Prostate gland (tissue), 2 donors: ENCODE measurements at regions not wholly inside any gene's neighbourhood (a gene's known extent, or its start where the extent isn't known, plus 50 kb on each side); places are given as distances from the start of the nearest gene placed in this dataset.

ENCODE experiments used
- DNase-seq: peaks from one replicate; pipeline ENCODE4 v3.0.0-alpha.2; 2019; ENCODE audit warnings: low spot score
- H3K27ac ChIP-seq, 2 donors: fragments of 200-600 bp; sonication (generic); 2 replicates each; pipeline ENCODE4 v1.5.1; 2017 to 2019
- H3K27me3 ChIP-seq: fragments of 200-600 bp; sonication (generic); replicated peaks from 2 replicates; pipeline ENCODE4 v1.5.1; 2019; ENCODE audit not compliant: insufficient read depth
- H3K36me3 ChIP-seq, 2 donors: fragments of 200-600 bp; sonication (generic); 1 replicate in 1 of 2; 2 replicates in 1 of 2; pipeline versions ENCODE4 v1.5.1 to v1.8.1; 2017 to 2019
- H3K4me1 ChIP-seq: fragments of 200-600 bp; sonication (generic); replicated peaks from 2 replicates; pipeline ENCODE4 v1.5.1; 2019
- H3K4me3 ChIP-seq, 2 donors: fragments of 200-600 bp; sonication (generic); 2 replicates each; pipeline ENCODE4 v1.5.1; 2017 to 2019
- H3K9me3 ChIP-seq: fragments of 200-600 bp; sonication (generic); 2 replicates; pipeline ENCODE4 v1.5.1; 2017
- POLR2A ChIP-seq: fragments of 450-650 bp; IDR thresholded peaks from one replicate; pipeline ENCODE4 v1.6.1; 2016; ENCODE audit warnings: antibody characterized with exemption, mild to moderate bottlenecking
- POLR2AphosphoS5 ChIP-seq: sonication (generic); formaldehyde crosslinking; IDR thresholded peaks from one replicate; pipeline ENCODE4 v1.6.1; 2017; ENCODE audit warnings: antibody characterized with exemption
- WGBS: methylation state at CpG from one replicate; pipeline ENCODE4 v1.1.5; 2018; 5-methylcytosine and 5-hydroxymethylcytosine counted together
- intact Hi-C: fragments of 100-400 bp; cut with DNase I; formaldehyde crosslinking; loops from one replicate; pipeline ENCODE4 v1.14.2; 2022
- TF ChIP-seq, protein P1 (sequence below), 4 experiments: fragments of 200-600 bp in 2 of 4; fragments of 450-650 bp in 2 of 4; sonication (generic) in 2 of 4; IDR thresholded peaks; 1 replicate in 3 of 4; 2 replicates in 1 of 4; pipeline ENCODE4 v1.5.1; 2016 to 2019; ENCODE audit warnings: antibody characterized with exemption in 4 of 4, mild to moderate bottlenecking in 2 of 4, moderate library complexity in 2 of 4

DNA sequence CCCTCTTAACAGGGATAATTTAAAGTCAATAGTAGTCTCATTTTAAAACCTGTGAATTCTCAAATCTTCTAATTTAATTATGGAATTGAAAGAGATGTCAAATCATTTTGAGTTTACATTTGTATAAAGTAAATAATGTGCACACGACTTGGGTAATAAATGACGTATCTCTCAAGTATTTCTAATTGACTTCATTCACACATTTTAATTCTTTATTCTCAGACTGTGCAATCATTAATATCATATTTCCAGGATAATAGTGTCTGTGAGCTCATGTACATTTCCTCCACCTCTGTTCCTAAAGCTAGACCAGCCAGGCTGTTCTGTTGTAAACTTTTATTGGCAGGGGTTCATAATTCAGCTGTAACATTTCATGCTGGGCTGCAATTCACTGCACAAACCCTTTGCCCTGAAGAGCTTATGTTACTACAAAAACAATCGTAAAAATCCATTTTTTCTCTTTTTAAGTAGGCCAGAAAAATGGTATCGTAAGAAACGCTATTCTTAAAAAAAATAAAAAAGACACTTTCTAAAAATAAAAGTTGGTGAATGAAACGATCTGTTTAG lies 1103.1 kb upstream of the TENM3 start:
- 10% methylated on average over 6 of the region's 6 CpGs for WGBS
- no peaks in the 10 kb centered on the region for H3K9me3 ChIP-seq
- no peaks in the 10 kb centered on the region for H3K36me3 ChIP-seq
- H3K4me1 ChIP-seq = no peaks in the 10 kb centered on the region
- TF ChIP-seq POLR2A (no peak), POLR2AphosphoS5 (no peak)
- TF ChIP-seq, protein P1, sequence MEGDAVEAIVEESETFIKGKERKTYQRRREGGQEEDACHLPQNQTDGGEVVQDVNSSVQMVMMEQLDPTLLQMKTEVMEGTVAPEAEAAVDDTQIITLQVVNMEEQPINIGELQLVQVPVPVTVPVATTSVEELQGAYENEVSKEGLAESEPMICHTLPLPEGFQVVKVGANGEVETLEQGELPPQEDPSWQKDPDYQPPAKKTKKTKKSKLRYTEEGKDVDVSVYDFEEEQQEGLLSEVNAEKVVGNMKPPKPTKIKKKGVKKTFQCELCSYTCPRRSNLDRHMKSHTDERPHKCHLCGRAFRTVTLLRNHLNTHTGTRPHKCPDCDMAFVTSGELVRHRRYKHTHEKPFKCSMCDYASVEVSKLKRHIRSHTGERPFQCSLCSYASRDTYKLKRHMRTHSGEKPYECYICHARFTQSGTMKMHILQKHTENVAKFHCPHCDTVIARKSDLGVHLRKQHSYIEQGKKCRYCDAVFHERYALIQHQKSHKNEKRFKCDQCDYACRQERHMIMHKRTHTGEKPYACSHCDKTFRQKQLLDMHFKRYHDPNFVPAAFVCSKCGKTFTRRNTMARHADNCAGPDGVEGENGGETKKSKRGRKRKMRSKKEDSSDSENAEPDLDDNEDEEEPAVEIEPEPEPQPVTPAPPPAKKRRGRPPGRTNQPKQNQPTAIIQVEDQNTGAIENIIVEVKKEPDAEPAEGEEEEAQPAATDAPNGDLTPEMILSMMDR (IDR thresholded peaks at IDR 0.05) = no peak
- no peaks in the 10 kb centered on the region for H3K27me3 ChIP-seq
- no peak overlapping the region for H3K4me3 ChIP-seq
- intact Hi-C loops = loop anchor here (5.0 to 10.0 kb wide), 2 partner anchors 395 to 1667 kb away; no protein-coding TSS in a partner anchor
- no peak overlapping the region for H3K27ac ChIP-seq
- DNase-seq = no peak

GRCh38 chr4:181143250-181143854 lies 1099.8 kb upstream of the TENM3 start:
- Histone ChIP-seq H3K27ac (no peak overlapping the region), H3K36me3 (no peaks in the 10 kb centered on the region), H3K9me3 (no peaks in the 10 kb centered on the region), H3K27me3 (no peaks in the 10 kb centered on the region), H3K4me3 (no peak overlapping the region), H3K4me1 (no peaks in the 10 kb centered on the region)
- intact Hi-C loops = loop anchor here (5.0 to 10.0 kb wide), 2 partner anchors 391 to 1664 kb away; no protein-coding TSS in a partner anchor
- WGBS = 4% methylated on average over 7 of the region's 7 CpGs
- TF ChIP-seq POLR2A (no peak), POLR2AphosphoS5 (no peak)
- TF ChIP-seq, protein P1 (IDR thresholded peaks at IDR 0.05) = peak; percentile 69 to 96 (median 78)
- DNase-seq = peak; percentile 65

GRCh38 chr4:181146051-181146450 lies 1097.2 kb upstream of the TENM3 start:
- intact Hi-C loops = loop anchor here (10.0 kb wide), 1 partner anchor 389 kb away; no protein-coding TSS in a partner anchor
- 60% methylated on average over 1 of the region's 1 CpG for WGBS
- H3K4me1 ChIP-seq = no peaks in the 10 kb centered on the region
- no peak overlapping the region for H3K4me3 ChIP-seq
- no peak for TF ChIP-seq POLR2A
- TF ChIP-seq, protein P1 (IDR thresholded peaks at IDR 0.05) = no peak
- TF ChIP-seq POLR2AphosphoS5 = no peak
- H3K9me3 ChIP-seq = no peaks in the 10 kb centered on the region
- DNase-seq = no peak
- H3K27me3 ChIP-seq = no peaks in the 10 kb centered on the region
- H3K36me3 ChIP-seq = no peaks in the 10 kb centered on the region
- H3K27ac ChIP-seq = no peak overlapping the region

GRCh38 chr4:181147416-181147951 lies 1095.7 kb upstream of the TENM3 start:
- TF ChIP-seq POLR2A (no peak), POLR2AphosphoS5 (no peak)
- TF ChIP-seq, protein P1 (IDR thresholded peaks at IDR 0.05) = no peak
- no peaks in the 10 kb centered on the region for H3K4me1 ChIP-seq
- intact Hi-C loops = loop anchor here (10.0 kb wide), 1 partner anchor 387 kb away; no protein-coding TSS in a partner anchor
- H3K9me3 ChIP-seq = no peaks in the 10 kb centered on the region
- no peaks in the 10 kb centered on the region for H3K36me3 ChIP-seq
- H3K27me3 ChIP-seq = no peaks in the 10 kb centered on the region
- 86% methylated on average over 13 of the region's 13 CpGs for WGBS
- no peak overlapping the region for H3K27ac ChIP-seq
- DNase-seq = no peak
- H3K4me3 ChIP-seq = no peak overlapping the region
